B cell (primary cell): ENCODE measurements at regions not wholly inside any gene's neighbourhood (a gene's known extent, or its start where the extent isn't known, plus 50 kb on each side); places are given as distances from the start of the nearest gene placed in this dataset.

Source experiments
- ATAC-seq: fragments of 200-7000 bp; cut with Tn5 transposase; one replicate; pipeline ENCODE4 v1.10.0; 2021; ENCODE audit warnings: low read depth, mild to moderate bottlenecking, moderate number of reproducible peaks, moderate library complexity
- CTCF ChIA-PET: fragments of 350-600 bp; sonication (Branson Sonifier 250); formaldehyde crosslinking; loops from one replicate; lab custom pipeline; 2021; ENCODE audit warnings: antibody characterized with exemption, inconsistent platforms; lab: Charles Lee
- POLR2A ChIA-PET: fragments of 350-600 bp; sonication (Branson Sonifier 250); formaldehyde crosslinking; loops from one replicate; lab custom pipeline; 2021; ENCODE audit warnings: antibody characterized with exemption; lab: Charles Lee
- DNase-seq: peaks from one replicate; pipeline ENCODE4 v3.0.0; 2013
- H2AFZ ChIP-seq: 2 replicates; pipeline ENCODE4 v1.6.1; 2012; ENCODE audit warnings: mild to moderate bottlenecking, low read depth, low read length; ENCODE audit not compliant: insufficient read depth, poor library complexity, severe bottlenecking
- H3K27ac ChIP-seq, 2 donors: 1 replicate in 1 of 2; 2 replicates in 1 of 2; pipeline ENCODE4 v1.5.1; 2012 to 2013; ENCODE audit warnings: low read length in 2 of 2, mild to moderate bottlenecking in 2 of 2, moderate library complexity in 1 of 2
- H3K27me3 ChIP-seq, 4 experiments: fragments of 200-600 bp in 1 of 4; sonication (generic) in 1 of 4; replicated peaks in 1 of 4; 1 replicate in 2 of 4; 2 replicates in 2 of 4; pipeline versions ENCODE4 v1.6.1 to v1.7.0; 2013 to 2016; ENCODE audit warnings: low read length in 3 of 4, mild to moderate bottlenecking in 2 of 4, mixed read lengths in 1 of 4, moderate library complexity in 1 of 4; ENCODE audit not compliant: insufficient read depth in 4 of 4, control insufficient read depth in 3 of 4; ENCODE audit errors: control extremely low read depth in 1 of 4
- H3K36me3 ChIP-seq, 2 experiments: replicated peaks in 1 of 2; 1 replicate in 1 of 2; 2 replicates in 1 of 2; pipeline versions ENCODE4 v1.6.1 to v1.7.1; 2013; ENCODE audit warnings: low read length in 1 of 2; ENCODE audit not compliant: insufficient read depth in 2 of 2, control insufficient read depth in 1 of 2; ENCODE audit errors: control extremely low read depth in 1 of 2, extremely low read depth in 1 of 2
- H3K4me1 ChIP-seq, 2 donors: fragments of 200-600 bp in 1 of 2; sonication (generic) in 1 of 2; 1 replicate in 1 of 2; 2 replicates in 1 of 2; pipeline versions ENCODE4 v1.5.1 to v1.6.1; 2013 to 2017; ENCODE audit warnings: low read length in 2 of 2; ENCODE audit not compliant: control insufficient read depth in 2 of 2, insufficient read depth in 2 of 2
- H3K4me2 ChIP-seq: replicated peaks from 2 replicates; pipeline ENCODE3; 2012; ENCODE audit warnings: mild to moderate bottlenecking, low read depth, low read length; ENCODE audit not compliant: poor library complexity, severe bottlenecking
- H3K4me3 ChIP-seq, 5 experiments: fragments of 200-600 bp in 1 of 5; sonication (generic) in 1 of 5; 1 replicate in 3 of 5; 2 replicates in 2 of 5; pipeline versions ENCODE4 v1.5.1 to v1.7.0; 2011 to 2016; ENCODE audit warnings: low read length in 4 of 5, mild to moderate bottlenecking in 4 of 5, low read depth in 2 of 5, control low read depth in 1 of 5, moderate library complexity in 1 of 5; ENCODE audit not compliant: insufficient read depth in 1 of 5; ENCODE audit errors: control extremely low read depth in 1 of 5, extremely low read depth in 1 of 5
- H3K79me2 ChIP-seq: fragments of 200-600 bp; sonication (generic); one replicate; pipeline ENCODE4 v1.6.0; 2016; ENCODE audit warnings: low read length; ENCODE audit not compliant: control insufficient read depth, insufficient read depth
- H3K9ac ChIP-seq: fragments of 200-600 bp; sonication (generic); 2 replicates; pipeline ENCODE4 v1.6.1; 2017; ENCODE audit warnings: mild to moderate bottlenecking, low read length, moderate library complexity
- H3K9me3 ChIP-seq, 3 donors: one replicate each; pipeline versions ENCODE4 v1.6.1 to v1.7.1; 2013; ENCODE audit warnings: low read length in 2 of 3; ENCODE audit not compliant: control insufficient read depth in 2 of 3, insufficient read depth in 1 of 3; ENCODE audit errors: control extremely low read depth in 1 of 3
- H4K20me1 ChIP-seq: 2 replicates; pipeline ENCODE4 v1.6.0; 2012; ENCODE audit warnings: mild to moderate bottlenecking, low read length; ENCODE audit not compliant: insufficient read depth, control insufficient read depth, poor library complexity, severe bottlenecking
- H3K27ac Mint-ChIP-seq: one replicate; pipeline ENCODE4 v1.8.0; 2021; ENCODE audit warnings: mixed read lengths
- H3K27me3 Mint-ChIP-seq: one replicate; pipeline ENCODE4 v1.8.0; 2021; ENCODE audit warnings: mixed read lengths
- H3K4me1 Mint-ChIP-seq: one replicate; pipeline ENCODE4 v1.8.0; 2021; ENCODE audit warnings: mixed read lengths
- H3K4me3 Mint-ChIP-seq: one replicate; pipeline ENCODE4 v1.8.0; 2021; ENCODE audit warnings: mixed read lengths
- H3K9me3 Mint-ChIP-seq: one replicate; pipeline ENCODE4 v1.8.0; 2022; ENCODE audit warnings: mixed read lengths; ENCODE audit not compliant: insufficient read depth
- CTCF ChIP-seq: fragments of 200-600 bp; IDR thresholded peaks from one replicate; pipeline ENCODE4 v1.8.0; 2022; ENCODE audit warnings: antibody characterized with exemption, mild to moderate bottlenecking
- EZH2 ChIP-seq: IDR thresholded peaks from 2 replicates; pipeline ENCODE4 v1.6.1; 2012; ENCODE audit warnings: borderline replicate concordance, low read depth, mild to moderate bottlenecking, moderate library complexity, low read length; ENCODE audit not compliant: insufficient read depth, poor library complexity, severe bottlenecking
- WGBS: methylation state at CpG from one replicate; pipeline ENCODE4 v1.1.5; 2013; ENCODE audit warnings: missing lambda C conversion rate; ENCODE audit not compliant: insufficient coverage; 5-methylcytosine and 5-hydroxymethylcytosine counted together
- intact Hi-C: fragments of 100-400 bp; cut with micrococcal nuclease; formaldehyde crosslinking; loops from one replicate; pipeline ENCODE4 v1.10.0; 2022

DNA sequence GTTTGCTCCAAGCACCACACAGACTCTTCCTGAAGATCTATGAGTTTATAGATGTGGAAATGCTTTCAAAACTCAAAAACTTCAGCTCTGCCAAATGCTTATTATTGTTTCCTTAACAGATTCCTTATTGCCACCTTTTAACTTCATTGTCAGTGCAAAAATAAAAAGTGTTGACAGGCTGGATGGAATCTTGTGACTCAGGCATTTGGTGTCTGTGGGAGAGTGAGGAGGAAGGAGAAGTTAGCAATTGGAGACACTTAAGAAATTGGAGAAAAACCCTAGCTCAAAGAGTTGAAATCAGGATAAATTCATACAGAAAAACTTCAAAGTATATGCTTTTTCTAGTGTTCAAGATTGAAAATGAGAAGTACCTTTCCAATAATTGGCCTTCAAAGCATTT, 140.6 kb upstream of the PUM3 start:
- Histone ChIP-seq H3K36me3 (no peaks in the 10 kb centered on the region), H3K79me2 (no peaks in the 10 kb centered on the region), H3K4me2 (no peak overlapping the region), H3K9me3 (no peaks in the 10 kb centered on the region), H2AFZ (no peak overlapping the region), H4K20me1 (no peaks in the 10 kb centered on the region), H3K4me1 (no peaks in the 10 kb centered on the region), H3K27me3 (no peaks in the 10 kb centered on the region), H3K9ac (no peak overlapping the region), H3K27ac (no peak overlapping the region), H3K4me3 (no peak overlapping the region)
- TF ChIP-seq EZH2 (no peak), CTCF (no peak)
- CTCF ChIA-PET = no interaction called here
- ATAC-seq (no peak), DNase-seq (no peak)
- Mint-ChIP-seq H3K27me3 (peaks cover 12% of the 10 kb centered on the region), H3K9me3 (no peaks in the 10 kb centered on the region), H3K4me1 (no peaks in the 10 kb centered on the region), H3K27ac (no peak overlapping the region), H3K4me3 (no peak overlapping the region)
- POLR2A ChIA-PET = no interaction called here
- intact Hi-C loops = no loop called here

DNA sequence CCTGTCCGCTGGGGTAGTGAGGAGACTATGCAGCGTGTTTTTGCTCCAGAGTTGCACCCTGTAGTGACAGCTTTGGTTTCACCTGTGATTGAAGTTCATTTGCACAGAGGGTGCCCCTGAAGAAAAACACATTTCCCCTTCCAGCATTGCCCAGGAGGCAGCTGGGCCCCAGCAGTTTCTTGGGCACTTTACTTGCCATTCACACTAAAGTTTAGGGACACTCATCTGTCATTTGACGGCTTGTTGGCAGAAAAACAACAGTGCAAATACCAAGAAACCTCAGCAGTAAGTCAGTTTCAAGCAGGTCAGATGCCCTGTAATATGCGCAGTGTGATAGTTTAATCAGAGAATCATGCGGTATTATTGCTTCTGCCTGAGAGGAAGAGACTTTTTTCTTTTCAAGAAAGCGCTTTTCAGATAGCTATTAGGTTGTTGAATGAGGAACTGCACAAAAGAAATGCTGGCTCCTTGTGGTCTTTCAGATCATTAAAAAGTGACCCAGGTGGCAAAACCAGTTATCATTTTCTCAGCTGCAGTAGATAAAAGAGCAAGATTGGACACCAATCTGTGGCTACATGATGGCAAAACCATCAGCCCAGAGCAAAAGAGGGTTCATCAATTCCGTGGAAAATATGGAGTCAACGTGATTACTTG, 136.2 kb upstream of the PUM3 start:
- ChIA-PET CTCF (no interaction called here), POLR2A (no interaction called here)
- Histone ChIP-seq H3K27ac (no peak overlapping the region), H3K4me3 (no peak overlapping the region), H3K9ac (no peak overlapping the region), H3K4me1 (no peaks in the 10 kb centered on the region), H3K79me2 (no peaks in the 10 kb centered on the region), H3K27me3 (no peaks in the 10 kb centered on the region), H3K9me3 (no peaks in the 10 kb centered on the region), H4K20me1 (no peaks in the 10 kb centered on the region), H3K36me3 (no peaks in the 10 kb centered on the region), H3K4me2 (no peak overlapping the region), H2AFZ (no peak overlapping the region)
- 91% methylated on average over 6 of the region's 8 CpGs for WGBS
- H3K27me3 Mint-ChIP-seq = no peaks in the 10 kb centered on the region
- DNase-seq = no peak
- no peak for ATAC-seq
- no peak overlapping the region for H3K4me3 Mint-ChIP-seq
- no peaks in the 10 kb centered on the region for H3K4me1 Mint-ChIP-seq
- intact Hi-C loops = no loop called here
- TF ChIP-seq EZH2 (no peak), CTCF (no peak)
- H3K27ac Mint-ChIP-seq = no peak overlapping the region
- H3K9me3 Mint-ChIP-seq = no peaks in the 10 kb centered on the region
